Cardiac muscle cell (in vitro differentiated cells and primary cell): ENCODE measurements at regions not wholly inside any gene's neighbourhood (a gene's known extent, or its start where the extent isn't known, plus 50 kb on each side); places are given as distances from the start of the nearest gene placed in this dataset.

Source experiments
- DNase-seq, 2 donors: peaks; one replicate each; pipeline versions ENCODE4 v3.0.0 to v3.0.0-alpha.2; 2010 to 2017; ENCODE audit warnings: low read depth in 1 of 2, low spot score in 1 of 2
- H3K27ac ChIP-seq: fragments of 200-600 bp; sonication (generic); 2 replicates; pipeline ENCODE4 v1.5.1; 2016
- H3K27me3 ChIP-seq: fragments of 200-600 bp; sonication (generic); 2 replicates; pipeline ENCODE4 v1.6.0; 2016; ENCODE audit warnings: control low read depth
- H3K36me3 ChIP-seq: fragments of 200-600 bp; sonication (generic); 2 replicates; pipeline ENCODE4 v1.5.1; 2016; ENCODE audit warnings: control low read depth
- H3K4me1 ChIP-seq: fragments of 200-600 bp; sonication (generic); 2 replicates; pipeline ENCODE4 v1.8.1; 2017; ENCODE audit warnings: low read depth, mild to moderate bottlenecking, mixed run types
- H3K4me3 ChIP-seq: fragments of 200-600 bp; sonication (generic); 2 replicates; pipeline ENCODE4 v1.5.1; 2016; ENCODE audit warnings: mild to moderate bottlenecking
- H3K9me3 ChIP-seq: fragments of 200-600 bp; sonication (generic); 2 replicates; pipeline ENCODE4 v1.5.1; 2017; ENCODE audit warnings: low read depth, mild to moderate bottlenecking, control low read depth
- TF ChIP-seq, protein P1 (sequence below): IDR thresholded peaks from 2 replicates; pipeline ENCODE4 v1.5.1; 2012; ENCODE audit warnings: low read depth, mild to moderate bottlenecking, low read length

DNA sequence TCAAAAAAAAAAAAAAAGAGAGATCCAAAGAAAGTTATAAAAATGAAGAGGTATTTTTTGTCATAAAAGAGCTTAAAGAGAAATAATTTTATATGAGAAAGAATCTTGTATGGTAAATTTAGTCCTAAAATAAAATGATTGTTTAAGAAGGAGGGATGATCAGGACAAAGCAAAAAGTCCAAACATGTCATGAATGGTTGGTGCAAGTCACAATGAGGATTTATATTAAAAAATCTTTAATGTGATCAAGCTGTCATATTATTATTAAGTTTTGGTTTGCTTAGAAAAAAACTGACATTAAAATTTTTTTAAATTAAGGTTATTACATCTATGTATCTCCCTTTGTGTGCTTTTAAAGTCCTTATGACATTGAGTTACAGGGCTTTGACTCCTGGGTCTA, 220.4 kb downstream of the TMEM26 start:
- H3K27me3 ChIP-seq, result no peaks in the 10 kb centered on the region
- TF ChIP-seq, protein P1, sequence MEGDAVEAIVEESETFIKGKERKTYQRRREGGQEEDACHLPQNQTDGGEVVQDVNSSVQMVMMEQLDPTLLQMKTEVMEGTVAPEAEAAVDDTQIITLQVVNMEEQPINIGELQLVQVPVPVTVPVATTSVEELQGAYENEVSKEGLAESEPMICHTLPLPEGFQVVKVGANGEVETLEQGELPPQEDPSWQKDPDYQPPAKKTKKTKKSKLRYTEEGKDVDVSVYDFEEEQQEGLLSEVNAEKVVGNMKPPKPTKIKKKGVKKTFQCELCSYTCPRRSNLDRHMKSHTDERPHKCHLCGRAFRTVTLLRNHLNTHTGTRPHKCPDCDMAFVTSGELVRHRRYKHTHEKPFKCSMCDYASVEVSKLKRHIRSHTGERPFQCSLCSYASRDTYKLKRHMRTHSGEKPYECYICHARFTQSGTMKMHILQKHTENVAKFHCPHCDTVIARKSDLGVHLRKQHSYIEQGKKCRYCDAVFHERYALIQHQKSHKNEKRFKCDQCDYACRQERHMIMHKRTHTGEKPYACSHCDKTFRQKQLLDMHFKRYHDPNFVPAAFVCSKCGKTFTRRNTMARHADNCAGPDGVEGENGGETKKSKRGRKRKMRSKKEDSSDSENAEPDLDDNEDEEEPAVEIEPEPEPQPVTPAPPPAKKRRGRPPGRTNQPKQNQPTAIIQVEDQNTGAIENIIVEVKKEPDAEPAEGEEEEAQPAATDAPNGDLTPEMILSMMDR, result no peak
- no peaks in the 10 kb centered on the region for H3K36me3 ChIP-seq
- H3K4me1 ChIP-seq, result no peaks in the 10 kb centered on the region
- no peaks in the 10 kb centered on the region for H3K9me3 ChIP-seq
- DNase-seq, result no peak
- H3K27ac ChIP-seq, result no peak overlapping the region
- H3K4me3 ChIP-seq, result no peak overlapping the region

DNA sequence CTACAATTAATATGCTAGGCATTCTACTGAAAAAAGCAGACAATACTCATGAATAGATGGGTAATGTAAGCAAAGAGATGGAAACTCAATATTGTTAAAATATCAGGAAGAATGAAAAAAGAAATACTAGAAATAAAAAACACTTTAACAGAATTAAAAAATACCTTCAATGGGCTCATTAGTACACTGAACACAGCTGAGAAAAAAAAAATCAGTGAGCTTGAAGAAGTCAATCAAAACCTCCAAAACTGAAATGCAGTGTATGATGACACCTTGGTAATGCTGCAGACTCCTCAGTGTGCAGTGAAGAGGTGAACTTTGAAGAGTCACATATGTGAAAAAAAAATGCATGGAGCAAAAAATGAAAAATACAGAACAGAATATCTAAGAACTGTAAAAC, 227.2 kb downstream of the TMEM26 start:
- no peaks in the 10 kb centered on the region for H3K9me3 ChIP-seq
- H3K27me3 ChIP-seq, result no peaks in the 10 kb centered on the region
- TF ChIP-seq, protein P1, result no peak
- no peak overlapping the region for H3K4me3 ChIP-seq
- no peak overlapping the region for H3K27ac ChIP-seq
- no peaks in the 10 kb centered on the region for H3K36me3 ChIP-seq
- H3K4me1 ChIP-seq, result no peaks in the 10 kb centered on the region
- DNase-seq, result no peak

DNA sequence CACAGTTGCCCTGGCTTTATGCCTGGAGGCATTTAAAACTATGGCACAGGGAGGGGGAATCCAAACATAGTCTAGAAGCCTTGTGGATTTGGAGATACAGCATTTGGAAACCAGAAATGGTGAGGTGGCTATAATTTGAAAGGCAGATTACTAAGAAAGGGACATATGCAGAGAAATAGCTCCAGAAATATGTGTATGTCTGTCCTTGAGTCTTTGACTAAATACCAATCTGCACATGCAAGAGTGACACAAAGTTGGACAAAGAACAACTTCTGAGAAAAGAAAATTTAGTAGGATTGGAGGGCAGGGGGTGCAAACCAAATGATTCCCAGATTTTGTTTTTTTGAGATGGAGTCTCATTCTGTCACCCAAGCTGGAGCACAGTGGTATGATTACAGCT, 229.6 kb downstream of the TMEM26 start:
- no peak for DNase-seq
- Histone ChIP-seq H3K4me3 (no peak overlapping the region), H3K4me1 (no peaks in the 10 kb centered on the region), H3K36me3 (no peaks in the 10 kb centered on the region), H3K27ac (no peak overlapping the region), H3K27me3 (no peaks in the 10 kb centered on the region), H3K9me3 (no peaks in the 10 kb centered on the region)
- TF ChIP-seq, protein P1, result no peak

DNA sequence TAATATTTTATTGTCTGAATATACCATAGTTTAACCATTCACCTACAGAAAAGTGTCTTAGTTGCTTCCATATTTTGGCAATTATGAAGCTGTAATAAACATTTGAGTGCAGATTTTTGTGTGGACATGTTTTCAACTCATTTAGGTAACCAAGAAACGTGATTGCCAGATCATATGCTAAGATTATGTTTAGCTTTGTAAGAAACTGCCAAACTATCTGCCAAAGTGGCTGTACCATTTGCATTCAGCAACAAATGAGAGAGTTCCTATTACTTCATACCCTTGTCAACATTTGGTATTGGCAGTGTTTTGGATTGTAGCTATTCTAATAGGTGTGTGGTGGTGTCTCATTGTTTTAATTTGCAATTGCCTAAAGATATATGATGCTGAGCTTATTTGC, 233.5 kb downstream of the TMEM26 start:
- Histone ChIP-seq H3K9me3 (no peaks in the 10 kb centered on the region), H3K36me3 (no peaks in the 10 kb centered on the region), H3K27me3 (no peaks in the 10 kb centered on the region), H3K4me3 (no peak overlapping the region), H3K4me1 (no peaks in the 10 kb centered on the region), H3K27ac (no peak overlapping the region)
- TF ChIP-seq, protein P1, result no peak
- DNase-seq, result no peak

DNA sequence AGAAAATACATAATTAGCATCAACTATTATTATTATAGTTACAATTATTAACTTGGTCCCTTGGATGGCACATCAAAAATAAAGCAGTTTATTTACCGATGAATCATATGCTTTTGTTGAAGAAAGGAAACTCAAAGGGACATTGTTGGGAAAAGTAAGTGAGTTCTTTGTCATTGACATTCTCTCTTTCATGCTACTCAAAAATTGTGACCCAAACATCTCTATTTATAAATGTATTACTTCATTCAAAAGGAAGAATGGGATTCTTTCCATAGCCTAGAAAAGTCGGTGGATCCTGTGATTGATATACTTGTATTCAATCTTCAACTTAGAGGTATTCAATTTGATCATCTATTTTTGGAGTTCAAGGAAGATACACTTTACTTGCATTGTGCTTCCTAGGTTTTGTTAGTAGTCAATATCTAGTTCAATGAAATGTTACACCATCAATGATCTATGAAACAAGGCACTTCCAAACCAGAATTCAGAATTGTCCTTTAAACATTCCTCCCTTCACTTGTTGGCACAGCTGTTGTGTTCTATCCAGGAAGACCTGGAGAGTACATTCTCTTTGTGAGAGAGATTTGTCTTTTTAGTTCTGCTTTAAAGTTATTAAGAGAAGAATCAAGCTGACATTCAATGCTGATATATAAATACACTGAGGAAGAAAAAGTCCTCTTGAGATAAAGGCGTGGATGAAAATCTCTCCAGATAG, 235.2 kb downstream of the TMEM26 start:
- Histone ChIP-seq H3K4me3 (no peak overlapping the region), H3K27me3 (no peaks in the 10 kb centered on the region), H3K27ac (no peak overlapping the region), H3K9me3 (no peaks in the 10 kb centered on the region), H3K4me1 (no peaks in the 10 kb centered on the region), H3K36me3 (no peaks in the 10 kb centered on the region)
- TF ChIP-seq, protein P1, result no peak
- DNase-seq, result no peak
